ENCODE measurements at regions not wholly inside any gene's neighbourhood (a gene's known extent, or its start where the extent isn't known, plus 50 kb on each side); places are given as distances from the start of the nearest gene placed in this dataset.

- H3K4me1 ChIP-seq (ENCODE audit: insufficient read depth), result no peaks in the 10 kb centered on the region
- no peak for DNase-seq (ENCODE audit: low spot score)
- TF ChIP-seq EZH2 (IDR thresholded peaks at IDR 0.05; ENCODE audit: borderline replicate concordance), result no peak
- TF ChIP-seq EZH2phosphoT487 (IDR thresholded peaks at IDR 0.05; ENCODE audit: low read depth, severe bottlenecking, unreplicated experiment), result no peak
- TF ChIP-seq, protein P1, sequence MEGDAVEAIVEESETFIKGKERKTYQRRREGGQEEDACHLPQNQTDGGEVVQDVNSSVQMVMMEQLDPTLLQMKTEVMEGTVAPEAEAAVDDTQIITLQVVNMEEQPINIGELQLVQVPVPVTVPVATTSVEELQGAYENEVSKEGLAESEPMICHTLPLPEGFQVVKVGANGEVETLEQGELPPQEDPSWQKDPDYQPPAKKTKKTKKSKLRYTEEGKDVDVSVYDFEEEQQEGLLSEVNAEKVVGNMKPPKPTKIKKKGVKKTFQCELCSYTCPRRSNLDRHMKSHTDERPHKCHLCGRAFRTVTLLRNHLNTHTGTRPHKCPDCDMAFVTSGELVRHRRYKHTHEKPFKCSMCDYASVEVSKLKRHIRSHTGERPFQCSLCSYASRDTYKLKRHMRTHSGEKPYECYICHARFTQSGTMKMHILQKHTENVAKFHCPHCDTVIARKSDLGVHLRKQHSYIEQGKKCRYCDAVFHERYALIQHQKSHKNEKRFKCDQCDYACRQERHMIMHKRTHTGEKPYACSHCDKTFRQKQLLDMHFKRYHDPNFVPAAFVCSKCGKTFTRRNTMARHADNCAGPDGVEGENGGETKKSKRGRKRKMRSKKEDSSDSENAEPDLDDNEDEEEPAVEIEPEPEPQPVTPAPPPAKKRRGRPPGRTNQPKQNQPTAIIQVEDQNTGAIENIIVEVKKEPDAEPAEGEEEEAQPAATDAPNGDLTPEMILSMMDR (IDR thresholded peaks at IDR 0.05; ENCODE audit: poor library complexity), result no peak
- no peaks in the 10 kb centered on the region for H3K9me2 ChIP-seq (replicated peaks; ENCODE audit: insufficient read depth)
- H3K27ac ChIP-seq, result no peak overlapping the region
- H3K36me3 ChIP-seq (replicated peaks; ENCODE audit: insufficient read depth, low read depth), result no peaks in the 10 kb centered on the region
- 92% methylated on average over 6 of the region's 6 CpGs for WGBS (ENCODE audit: low lambda C conversion rate, missing lambda C conversion rate)
- H4K20me1 ChIP-seq (ENCODE audit: insufficient read depth, poor library complexity, severe bottlenecking), result no peaks in the 10 kb centered on the region
- H3K27me3 ChIP-seq, result no peaks in the 10 kb centered on the region
- H3K9me3 ChIP-seq (ENCODE audit: low read depth), result no peaks in the 10 kb centered on the region
- no peaks in the 10 kb centered on the region for H3K79me2 ChIP-seq
- no peak overlapping the region for H3K4me2 ChIP-seq
- H3K4me3 ChIP-seq, result no peak overlapping the region
- no peak overlapping the region for H2AFZ ChIP-seq
Measured at GRCh38 chr2:66272751-66273150, 162.2 kb upstream of the MEIS1 start.

DNA sequence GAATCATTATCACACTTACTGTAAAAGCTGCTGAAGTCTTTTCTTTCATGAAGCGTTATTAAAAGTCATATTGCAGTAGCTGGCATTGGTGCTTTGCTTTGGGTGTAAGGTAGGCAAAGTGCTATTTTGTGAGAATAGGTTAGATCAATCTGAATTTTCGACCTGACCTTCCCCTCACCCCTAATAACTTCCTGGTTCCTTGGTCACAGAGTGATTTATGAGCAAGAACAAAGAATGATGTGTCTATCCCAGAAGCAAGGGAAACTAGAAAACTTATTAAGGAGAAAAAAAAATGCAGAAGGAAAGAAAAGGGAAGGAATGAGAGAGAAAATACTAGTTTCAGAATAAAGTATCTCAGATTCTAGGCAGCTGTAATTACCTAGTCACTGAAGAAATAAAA is 163.1 kb upstream of the MEIS1 start:
- 58% methylated on average over 2 of the region's 2 CpGs for WGBS (ENCODE audit: low lambda C conversion rate, missing lambda C conversion rate)
- Histone ChIP-seq H3K9me2 (replicated peaks; ENCODE audit: insufficient read depth) (no peaks in the 10 kb centered on the region), H3K36me3 (replicated peaks; ENCODE audit: insufficient read depth, low read depth) (no peaks in the 10 kb centered on the region), H3K27me3 (no peaks in the 10 kb centered on the region), H2AFZ (no peak overlapping the region), H4K20me1 (ENCODE audit: insufficient read depth, poor library complexity, severe bottlenecking) (no peaks in the 10 kb centered on the region), H3K4me3 (no peak overlapping the region), H3K9me3 (ENCODE audit: low read depth) (no peaks in the 10 kb centered on the region), H3K4me2 (no peak overlapping the region), H3K4me1 (ENCODE audit: insufficient read depth) (no peaks in the 10 kb centered on the region), H3K27ac (no peak overlapping the region), H3K79me2 (no peaks in the 10 kb centered on the region)
- TF ChIP-seq, protein P1 (IDR thresholded peaks at IDR 0.05; ENCODE audit: poor library complexity), result no peak
- no peak for TF ChIP-seq EZH2phosphoT487 (IDR thresholded peaks at IDR 0.05; ENCODE audit: low read depth, severe bottlenecking, unreplicated experiment)
- no peak for TF ChIP-seq EZH2 (IDR thresholded peaks at IDR 0.05; ENCODE audit: borderline replicate concordance)
- DNase-seq (ENCODE audit: low spot score), result no peak

GRCh38 chr2:66270247-66270646 is 164.7 kb upstream of the MEIS1 start:
- TF ChIP-seq EZH2phosphoT487 (IDR thresholded peaks at IDR 0.05; ENCODE audit: low read depth, severe bottlenecking, unreplicated experiment) (no peak), EZH2 (IDR thresholded peaks at IDR 0.05; ENCODE audit: borderline replicate concordance) (no peak)
- TF ChIP-seq, protein P1 (IDR thresholded peaks at IDR 0.05; ENCODE audit: poor library complexity), result no peak
- H3K27me3 ChIP-seq, result no peaks in the 10 kb centered on the region
- H3K79me2 ChIP-seq, result no peaks in the 10 kb centered on the region
- H3K4me2 ChIP-seq, result no peak overlapping the region
- H3K4me1 ChIP-seq (ENCODE audit: insufficient read depth), result no peaks in the 10 kb centered on the region
- no peaks in the 10 kb centered on the region for H4K20me1 ChIP-seq (ENCODE audit: insufficient read depth, poor library complexity, severe bottlenecking)
- H2AFZ ChIP-seq, result no peak overlapping the region
- no peaks in the 10 kb centered on the region for H3K9me2 ChIP-seq (replicated peaks; ENCODE audit: insufficient read depth)
- H3K4me3 ChIP-seq, result no peak overlapping the region
- 94% methylated on average over 1 of the region's 1 CpG for WGBS (ENCODE audit: low lambda C conversion rate, missing lambda C conversion rate)
- no peak for DNase-seq (ENCODE audit: low spot score)
- H3K36me3 ChIP-seq (replicated peaks; ENCODE audit: insufficient read depth, low read depth), result no peaks in the 10 kb centered on the region
- no peak overlapping the region for H3K27ac ChIP-seq
- H3K9me3 ChIP-seq (ENCODE audit: low read depth), result no peaks in the 10 kb centered on the region

- no peaks in the 10 kb centered on the region for H3K9me3 ChIP-seq (ENCODE audit: low read depth)
- H4K20me1 ChIP-seq (ENCODE audit: insufficient read depth, poor library complexity, severe bottlenecking), result no peaks in the 10 kb centered on the region
- no peak overlapping the region for H3K27ac ChIP-seq
- H3K9me2 ChIP-seq (replicated peaks; ENCODE audit: insufficient read depth), result no peaks in the 10 kb centered on the region
- 93% methylated on average over 1 of the region's 1 CpG for WGBS (ENCODE audit: low lambda C conversion rate, missing lambda C conversion rate)
- TF ChIP-seq, protein P1 (IDR thresholded peaks at IDR 0.05; ENCODE audit: poor library complexity), result no peak
- no peak overlapping the region for H3K4me2 ChIP-seq
- H3K79me2 ChIP-seq, result no peaks in the 10 kb centered on the region
- H3K4me1 ChIP-seq (ENCODE audit: insufficient read depth), result no peaks in the 10 kb centered on the region
- H2AFZ ChIP-seq, result no peak overlapping the region
- H3K36me3 ChIP-seq (replicated peaks; ENCODE audit: insufficient read depth, low read depth), result no peaks in the 10 kb centered on the region
- no peak overlapping the region for H3K4me3 ChIP-seq
- no peak for DNase-seq (ENCODE audit: low spot score)
- H3K27me3 ChIP-seq, result no peaks in the 10 kb centered on the region
Measured at GRCh38 chr2:66269166-66269565, 165.8 kb upstream of the MEIS1 start.
